ENCODE measurements at regions not wholly inside any gene's neighbourhood (a gene's known extent, or its start where the extent isn't known, plus 50 kb on each side); places are given as distances from the start of the nearest gene placed in this dataset.

GRCh38 chr6:168735268-168735949 lies 294.4 kb downstream of the SMOC2 start:
- no peak for TF ChIP-seq CTCF (IDR thresholded peaks at IDR 0.05; ENCODE audit: unreplicated experiment)
- Mint-ChIP-seq H3K27ac (ENCODE audit: low read depth, unreplicated experiment) (no peak overlapping the region), H3K4me3 (ENCODE audit: unreplicated experiment) (no peak overlapping the region), H3K9me3 (ENCODE audit: unreplicated experiment) (no peaks in the 10 kb centered on the region), H3K27me3 (ENCODE audit: insufficient read depth, unreplicated experiment) (no peaks in the 10 kb centered on the region), H3K4me1 (ENCODE audit: insufficient read depth, unreplicated experiment) (no peaks in the 10 kb centered on the region), H3K36me3 (ENCODE audit: insufficient read depth, unreplicated experiment) (no peaks in the 10 kb centered on the region)
- intact Hi-C loops (cut with micrococcal nuclease), result no loop called here
- no TSS peak for BruUV-seq (replicated peaks)
- CTCF ChIA-PET, result interaction anchor here (0.6 to 0.8 kb wide), 2 partner anchors 26 to 273 kb away, joined by 3 to 6 read pairs; no protein-coding TSS in a partner anchor
- DNase-seq (ENCODE audit: unreplicated experiment), result no peak
- POLR2A ChIA-PET, result interaction anchor here (0.9 kb wide), 1 partner anchor 29 kb away, joined by 3 read pairs; no protein-coding TSS in a partner anchor

- intact Hi-C loops (cut with micrococcal nuclease), result no loop called here
- ChIA-PET CTCF (interaction anchor here (0.6 to 0.9 kb wide), 3 partner anchors 25 to 272 kb away, joined by 3 to 6 read pairs (median 4); no protein-coding TSS in a partner anchor), POLR2A (interaction anchor here (0.9 kb wide), 1 partner anchor 29 kb away, joined by 3 read pairs; no protein-coding TSS in a partner anchor)
- no TSS peak for BruUV-seq (replicated peaks)
- no peaks in the 10 kb centered on the region for H3K9me3 Mint-ChIP-seq (ENCODE audit: unreplicated experiment)
- DNase-seq (ENCODE audit: unreplicated experiment), result no peak
- no peak for TF ChIP-seq CTCF (IDR thresholded peaks at IDR 0.05; ENCODE audit: unreplicated experiment)
- no peak overlapping the region for H3K27ac Mint-ChIP-seq (ENCODE audit: low read depth, unreplicated experiment)
- H3K4me3 Mint-ChIP-seq (ENCODE audit: unreplicated experiment), result no peak overlapping the region
- H3K36me3 Mint-ChIP-seq (ENCODE audit: insufficient read depth, unreplicated experiment), result no peaks in the 10 kb centered on the region
- no peaks in the 10 kb centered on the region for H3K27me3 Mint-ChIP-seq (ENCODE audit: insufficient read depth, unreplicated experiment)
- no peaks in the 10 kb centered on the region for H3K4me1 Mint-ChIP-seq (ENCODE audit: insufficient read depth, unreplicated experiment)
These were observed 293.5 kb downstream of the SMOC2 start for GRCh38 chr6:168734523-168734922.

DNA sequence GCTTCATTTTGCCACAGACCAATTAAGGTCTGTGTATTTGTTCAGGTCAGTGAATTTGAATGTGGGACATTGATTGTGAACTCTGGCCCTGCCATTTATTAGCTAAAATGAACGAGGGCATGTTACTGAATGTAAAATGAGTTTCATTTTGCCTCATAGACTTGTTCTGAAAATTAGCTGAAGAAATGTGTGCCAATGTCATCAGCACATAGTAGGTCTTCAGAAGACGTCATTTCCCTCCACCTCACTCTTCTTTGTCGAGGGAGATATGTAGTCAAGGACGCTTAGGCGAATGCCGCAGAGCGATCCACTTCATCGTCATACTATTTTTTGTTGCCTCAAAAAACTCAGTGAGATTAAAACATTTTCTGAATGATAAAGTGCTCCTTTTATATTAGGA lies 291.7 kb downstream of the SMOC2 start:
- ChIA-PET CTCF (no interaction called here), POLR2A (no interaction called here)
- H3K4me1 Mint-ChIP-seq (ENCODE audit: insufficient read depth, unreplicated experiment), result no peaks in the 10 kb centered on the region
- no peak for TF ChIP-seq CTCF (IDR thresholded peaks at IDR 0.05; ENCODE audit: unreplicated experiment)
- H3K9me3 Mint-ChIP-seq (ENCODE audit: unreplicated experiment), result no peaks in the 10 kb centered on the region
- H3K4me3 Mint-ChIP-seq (ENCODE audit: unreplicated experiment), result no peak overlapping the region
- H3K27ac Mint-ChIP-seq (ENCODE audit: low read depth, unreplicated experiment), result no peak overlapping the region
- intact Hi-C loops (cut with micrococcal nuclease), result no loop called here
- no peaks in the 10 kb centered on the region for H3K27me3 Mint-ChIP-seq (ENCODE audit: insufficient read depth, unreplicated experiment)
- no TSS peak for BruUV-seq (replicated peaks)
- no peak for DNase-seq (ENCODE audit: unreplicated experiment)
- H3K36me3 Mint-ChIP-seq (ENCODE audit: insufficient read depth, unreplicated experiment), result no peaks in the 10 kb centered on the region

- BruUV-seq (replicated peaks), result no TSS peak
- no peak for DNase-seq (ENCODE audit: unreplicated experiment)
- no peak for TF ChIP-seq CTCF (IDR thresholded peaks at IDR 0.05; ENCODE audit: unreplicated experiment)
- H3K9me3 Mint-ChIP-seq (ENCODE audit: unreplicated experiment), result no peaks in the 10 kb centered on the region
- no peaks in the 10 kb centered on the region for H3K36me3 Mint-ChIP-seq (ENCODE audit: insufficient read depth, unreplicated experiment)
- H3K4me1 Mint-ChIP-seq (ENCODE audit: insufficient read depth, unreplicated experiment), result no peaks in the 10 kb centered on the region
- H3K4me3 Mint-ChIP-seq (ENCODE audit: unreplicated experiment), result no peak overlapping the region
- H3K27ac Mint-ChIP-seq (ENCODE audit: low read depth, unreplicated experiment), result no peak overlapping the region
- ChIA-PET POLR2A (no interaction called here), CTCF (interaction anchor here (0.5 kb wide), 1 partner anchor 35 kb away, joined by 3 read pairs; no protein-coding TSS in a partner anchor)
- H3K27me3 Mint-ChIP-seq (ENCODE audit: insufficient read depth, unreplicated experiment), result no peaks in the 10 kb centered on the region
- intact Hi-C loops (cut with micrococcal nuclease), result no loop called here
These were observed 290.1 kb downstream of the SMOC2 start for GRCh38 chr6:168730931-168731716.

All from MCF 10A (cell line).